ENCODE measurements at regions not wholly inside any gene's neighbourhood (a gene's known extent, or its start where the extent isn't known, plus 50 kb on each side); places are given as distances from the start of the nearest gene placed in this dataset.

- TF ChIP-seq ZNF462 (CRISPR knock-in tag; IDR thresholded peaks at IDR 0.05): no peak
These were observed 298.6 kb upstream of the MAP2 start (continued) for GRCh38 chr2:209125291-209125690.

GRCh38 chr2:209138079-209138478, 285.8 kb upstream of the MAP2 start:
- Histone ChIP-seq H4K20me1 (replicated peaks; ENCODE audit: insufficient read depth) (no peaks in the 10 kb centered on the region), H3K9me2 (ENCODE audit: insufficient read depth) (no peaks in the 10 kb centered on the region), H3K79me2 (replicated peaks; ENCODE audit: insufficient read depth) (no peaks in the 10 kb centered on the region), H3K4me3 (no peak overlapping the region), H2AFZ (no peak overlapping the region), H3K36me3 (ENCODE audit: insufficient read depth) (no peaks in the 10 kb centered on the region), H3K27ac (ENCODE audit: low read depth) (peak overlapping the region; percentile 91), H3F3A (replicated peaks; ENCODE audit: low read depth) (no peaks in the 10 kb centered on the region), H3K4me1 (ENCODE audit: insufficient read depth) (peaks cover 41% of the 10 kb centered on the region), H3K27me3 (ENCODE audit: insufficient read depth) (no peaks in the 10 kb centered on the region), H3K4me2 (peak overlapping the region; percentile 33)
- Mint-ChIP-seq H3K36me3 (ENCODE audit: low read depth) (peaks cover 32% of the 10 kb centered on the region), H3K9me3 (peaks cover 23% of the 10 kb centered on the region), H3K4me1 (peaks cover 47% of the 10 kb centered on the region), H3K27me3 (ENCODE audit: insufficient read depth, low read depth, poor library complexity) (peaks cover 2% of the 10 kb centered on the region), H3K27ac (peak overlapping the region; percentile 87), H3K4me3 (no peak overlapping the region)
- TF ChIP-seq ETS1 (IDR thresholded peaks at IDR 0.05) (peak; percentile 46; the same call in 1 of the 2 replicates), NANOG (IDR thresholded peaks at IDR 0.05; ENCODE audit: borderline replicate concordance) (peak; percentile 92), ZNF331 (CRISPR knock-in tag; IDR thresholded peaks at IDR 0.05; ENCODE audit: low read depth) (no peak)
- peak; percentile 50 for ATAC-seq
- peak; percentile 65 for DNase-seq (ENCODE audit: low spot score)
